Vagina (tissue), 2 donors: ENCODE measurements at regions not wholly inside any gene's neighbourhood (a gene's known extent, or its start where the extent isn't known, plus 50 kb on each side); places are given as distances from the start of the nearest gene placed in this dataset.

ENCODE experiments used
- CTCF ChIP-seq, 3 experiments: fragments of 450-650 bp in 2 of 3; fragments of 200-600 bp in 1 of 3; sonication (generic) in 1 of 3; IDR thresholded peaks; one replicate each; pipeline ENCODE4 v1.5.1; 2017 to 2019; ENCODE audit warnings: antibody characterized with exemption in 3 of 3, mild to moderate bottlenecking in 2 of 3, moderate library complexity in 2 of 3
- POLR2A ChIP-seq, 2 donors: fragments of 450-650 bp; IDR thresholded peaks; one replicate each; pipeline ENCODE4 v1.6.1; 2017; ENCODE audit warnings: antibody characterized with exemption in 2 of 2, mild to moderate bottlenecking in 2 of 2, moderate library complexity in 2 of 2
- POLR2AphosphoS5 ChIP-seq, 2 donors: sonication (generic); formaldehyde crosslinking; IDR thresholded peaks; one replicate each; pipeline ENCODE4 v1.9.0; 2017; ENCODE audit warnings: antibody characterized with exemption in 2 of 2, mild to moderate bottlenecking in 2 of 2, low read depth in 1 of 2; ENCODE audit not compliant: insufficient read depth in 1 of 2

- TF ChIP-seq POLR2AphosphoS5 (IDR thresholded peaks at IDR 0.05; ENCODE audit: insufficient read depth in 1 of 2, low read depth in 1 of 2) (no peak), POLR2A (IDR thresholded peaks at IDR 0.05) (no peak), CTCF (IDR thresholded peaks at IDR 0.05) (no peak)
These were observed 389.2 kb upstream of the TNC start for GRCh38 chr9:115507148-115507547.
